K562 (cell line): ENCODE measurements at regions not wholly inside any gene's neighbourhood (a gene's known extent, or its start where the extent isn't known, plus 50 kb on each side); places are given as distances from the start of the nearest gene placed in this dataset.

ENCODE experiments used
- FOXA1 ChIP-seq: fragments of 450-650 bp; IDR thresholded peaks from 2 replicates; pipeline ENCODE4 v1.6.1; 2016; ENCODE audit warnings: mild to moderate bottlenecking, borderline replicate concordance
- MEF2A ChIP-seq: IDR thresholded peaks from 2 replicates; pipeline ENCODE4 v1.6.1; 2011; ENCODE audit warnings: low read depth, mild to moderate bottlenecking, low read length, moderate library complexity; ENCODE audit not compliant: control insufficient read depth
- NRF1 ChIP-seq, 2 experiments: fragments of 450-650 bp; IDR thresholded peaks in 1 of 2; conservative IDR thresholded peaks in 1 of 2; 2 replicates each; pipeline ENCODE4 v1.6.1; 2014; ENCODE audit warnings: mild to moderate bottlenecking in 2 of 2
- TBL1XR1 ChIP-seq, 2 experiments: IDR thresholded peaks; 2 replicates each; pipeline ENCODE4 v1.6.1; 2012; ENCODE audit warnings: improper control_type of control experiment in 2 of 2, low read length in 2 of 2, mild to moderate bottlenecking in 1 of 2
- TCF7 ChIP-seq: sonication (generic); IDR thresholded peaks from 2 replicates; pipeline ENCODE4 v1.6.1; 2016; ENCODE audit warnings: antibody characterized with exemption, borderline replicate concordance
- ZNF274 ChIP-seq: IDR thresholded peaks from 2 replicates; pipeline ENCODE4 v1.6.1; 2011; ENCODE audit warnings: low read depth, mild to moderate bottlenecking, low read length, moderate library complexity, borderline replicate concordance
- ZNF584 ChIP-seq: fragments of 200-800 bp; sonication (Bioruptor generic); IDR thresholded peaks from 2 replicates; pipeline ENCODE4 v1.6.1; 2016; ENCODE audit warnings: low read depth, mild to moderate bottlenecking, missing genetic modification characterization, missing compliant biosample characterization
- TF ChIP-seq, protein P1 (sequence below), 3 experiments: IDR thresholded peaks in 2 of 3; conservative IDR thresholded peaks in 1 of 3; 2 replicates each; pipeline ENCODE4 v1.5.1; 2011 to 2012; ENCODE audit warnings: low read length in 3 of 3, mild to moderate bottlenecking in 3 of 3, control low read depth in 2 of 3, improper control_type of control experiment in 1 of 3, inconsistent platforms in 1 of 3, low read depth in 1 of 3, mixed read lengths in 1 of 3, moderate library complexity in 1 of 3; ENCODE audit not compliant: insufficient read depth in 2 of 3

DNA sequence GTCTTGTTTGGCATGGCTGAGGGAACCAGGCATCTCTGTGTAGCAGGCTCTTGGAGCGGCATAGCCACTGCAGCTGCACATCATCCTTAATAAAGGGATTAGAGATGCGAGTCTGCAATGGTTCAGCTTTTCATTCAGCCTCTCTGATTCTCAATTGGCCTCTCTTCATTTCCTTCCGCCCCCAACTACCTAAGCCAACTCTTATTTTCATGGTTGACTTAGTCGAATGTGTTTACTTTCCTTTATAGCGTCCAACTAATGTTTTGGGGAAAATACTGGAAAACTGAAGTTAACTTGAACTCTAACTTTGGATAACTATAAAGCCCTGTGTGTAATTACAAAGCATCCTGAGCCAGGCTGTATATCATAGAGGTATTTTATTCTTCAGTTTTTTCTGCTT is 202.2 kb upstream of the KIAA1217 start:
- TF ChIP-seq TCF7 (no peak), ZNF584 (no peak), NRF1 (conservative IDR thresholded peaks at IDR 0.05 in 1 of 2, IDR thresholded peaks at IDR 0.05 in 1 of 2) (no peak), ZNF274 (no peak), MEF2A (no peak), TBL1XR1 (IDR thresholded peaks at IDR 0.05; ENCODE audit: low read length in 2 of 2) (no peak), FOXA1 (no peak)
- TF ChIP-seq, protein P1, sequence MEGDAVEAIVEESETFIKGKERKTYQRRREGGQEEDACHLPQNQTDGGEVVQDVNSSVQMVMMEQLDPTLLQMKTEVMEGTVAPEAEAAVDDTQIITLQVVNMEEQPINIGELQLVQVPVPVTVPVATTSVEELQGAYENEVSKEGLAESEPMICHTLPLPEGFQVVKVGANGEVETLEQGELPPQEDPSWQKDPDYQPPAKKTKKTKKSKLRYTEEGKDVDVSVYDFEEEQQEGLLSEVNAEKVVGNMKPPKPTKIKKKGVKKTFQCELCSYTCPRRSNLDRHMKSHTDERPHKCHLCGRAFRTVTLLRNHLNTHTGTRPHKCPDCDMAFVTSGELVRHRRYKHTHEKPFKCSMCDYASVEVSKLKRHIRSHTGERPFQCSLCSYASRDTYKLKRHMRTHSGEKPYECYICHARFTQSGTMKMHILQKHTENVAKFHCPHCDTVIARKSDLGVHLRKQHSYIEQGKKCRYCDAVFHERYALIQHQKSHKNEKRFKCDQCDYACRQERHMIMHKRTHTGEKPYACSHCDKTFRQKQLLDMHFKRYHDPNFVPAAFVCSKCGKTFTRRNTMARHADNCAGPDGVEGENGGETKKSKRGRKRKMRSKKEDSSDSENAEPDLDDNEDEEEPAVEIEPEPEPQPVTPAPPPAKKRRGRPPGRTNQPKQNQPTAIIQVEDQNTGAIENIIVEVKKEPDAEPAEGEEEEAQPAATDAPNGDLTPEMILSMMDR (IDR thresholded peaks at IDR 0.05 in 2 of 3, conservative IDR thresholded peaks at IDR 0.05 in 1 of 3; ENCODE audit: insufficient read depth in 2 of 3, low read depth in 1 of 3, low read length in 3 of 3) = no peak
